Activated CD4-positive, alpha-beta T cell treated with anti-CD3 and anti-CD28 coated beads, Interleukin-2, amount 50 U/mL, for 24 hours (primary cell): ENCODE measurements at regions not wholly inside any gene's neighbourhood (a gene's known extent, or its start where the extent isn't known, plus 50 kb on each side); places are given as distances from the start of the nearest gene placed in this dataset.
"Not testable (repeated sequence)": the region's sequence is repeated elsewhere in the genome, so short reads cannot be mapped to it uniquely, and the experiment has no call there.

ENCODE experiments used
- DNase-seq, 2 donors: peaks; one replicate each; pipeline ENCODE4 v3.0.0-alpha.2; 2020; ENCODE audit warnings: low read depth in 1 of 2, low spot score in 1 of 2

DNA sequence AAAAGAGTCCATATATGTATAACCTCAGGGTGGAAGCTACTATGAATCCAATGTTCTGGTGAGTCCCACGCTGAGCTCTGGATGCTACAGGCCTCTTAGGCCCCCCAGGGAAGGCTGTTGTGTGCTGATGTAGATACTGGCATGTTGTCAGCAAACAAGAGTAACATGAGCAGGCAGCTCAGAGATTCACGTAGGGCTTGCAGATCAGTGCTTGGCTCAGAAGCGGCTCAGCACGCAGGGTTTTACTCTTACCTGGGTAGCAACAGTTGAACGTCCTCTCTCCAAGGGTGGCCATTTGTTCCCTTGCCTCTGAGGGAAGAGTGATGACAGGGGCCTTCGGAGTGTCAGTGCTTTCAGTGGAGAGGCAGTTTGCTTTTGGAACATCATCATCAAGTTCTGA is 93.4 kb downstream of the ZFP64 start:
- DNase-seq = no peak

- DNase-seq = no peak
Measured at GRCh38 chr20:52096117-52096516, 95.5 kb downstream of the ZFP64 start.

DNA sequence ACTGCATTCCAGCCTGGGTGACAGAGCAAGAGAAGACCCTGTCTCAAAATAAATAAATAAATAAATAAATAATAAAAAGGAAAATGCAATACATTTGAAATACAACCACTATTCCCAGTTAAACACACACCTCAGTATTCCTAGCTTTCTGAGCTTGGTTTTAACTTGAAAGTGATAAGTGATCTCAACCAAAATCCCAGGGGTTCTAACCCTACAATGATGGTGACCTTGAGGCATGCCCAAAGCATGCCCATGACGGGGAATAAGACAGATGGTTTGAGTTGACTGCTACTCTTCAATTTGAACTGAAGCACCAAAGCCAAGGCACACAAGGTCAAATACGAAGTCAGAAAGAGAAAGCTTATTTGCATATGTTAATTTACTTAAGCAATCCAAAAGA is 96.9 kb downstream of the ZFP64 start:
- no peak for DNase-seq

- DNase-seq = no peak
Measured at GRCh38 chr20:52093575-52093974, 98.0 kb downstream of the ZFP64 start.

DNA sequence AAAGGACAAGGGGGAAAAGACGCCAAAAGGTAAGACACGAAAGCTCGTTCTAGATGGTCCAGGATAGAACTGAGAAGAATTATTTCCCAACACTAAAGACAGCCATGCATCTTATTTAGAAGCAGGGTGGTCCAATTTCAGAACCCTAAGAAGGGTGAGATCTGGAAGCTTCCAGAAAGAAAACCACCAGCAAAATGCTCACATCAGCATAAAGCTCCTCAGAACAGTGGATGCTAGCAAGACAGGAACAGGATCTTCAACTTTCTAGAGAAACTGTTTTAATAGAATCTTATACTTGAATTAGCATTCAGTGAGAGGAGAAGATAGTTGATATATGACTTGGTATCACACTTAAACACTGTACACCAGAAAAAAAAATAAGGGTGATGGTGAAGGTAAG is 101.5 kb downstream of the ZFP64 start:
- DNase-seq = no peak

GRCh38 chr20:52087471-52087870 is 104.1 kb downstream of the ZFP64 start:
- no peak for DNase-seq

GRCh38 chr20:52086878-52087277 is 104.7 kb downstream of the ZFP64 start:
- no peak for DNase-seq

- DNase-seq = no peak
Measured at GRCh38 chr20:52084727-52085126, 106.9 kb downstream of the ZFP64 start.

- DNase-seq = peak in 1 of 2 donors; percentile 18
Measured at GRCh38 chr20:52083627-52084232, 107.8 kb downstream of the ZFP64 start.

DNA sequence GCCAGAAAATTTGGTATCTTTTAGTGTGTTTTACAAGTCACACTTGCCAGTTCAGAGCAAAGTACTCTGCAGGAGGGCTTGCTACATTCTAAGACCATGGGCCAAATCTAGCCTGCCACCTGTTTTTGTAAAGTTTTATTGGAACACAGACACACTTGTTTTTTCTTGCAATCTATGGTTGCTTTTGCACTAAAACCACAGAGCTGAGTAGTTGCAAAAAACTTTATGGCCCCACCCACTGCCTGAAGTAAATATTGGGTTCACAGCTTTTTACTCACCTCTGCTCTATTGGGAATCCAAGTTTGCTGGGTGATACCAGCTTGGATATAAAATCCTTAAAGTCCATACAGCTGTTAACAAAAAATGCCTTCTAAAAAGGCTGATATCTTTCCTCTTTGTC is 109.0 kb downstream of the ZFP64 start:
- no peak for DNase-seq

- no peak for DNase-seq
Measured at GRCh38 chr20:52081791-52082190, 109.8 kb downstream of the ZFP64 start.

GRCh38 chr20:52081066-52081465 is 110.5 kb downstream of the ZFP64 start:
- DNase-seq = no peak

GRCh38 chr20:52078289-52078688 is 113.3 kb downstream of the ZFP64 start:
- DNase-seq = no peak

DNA sequence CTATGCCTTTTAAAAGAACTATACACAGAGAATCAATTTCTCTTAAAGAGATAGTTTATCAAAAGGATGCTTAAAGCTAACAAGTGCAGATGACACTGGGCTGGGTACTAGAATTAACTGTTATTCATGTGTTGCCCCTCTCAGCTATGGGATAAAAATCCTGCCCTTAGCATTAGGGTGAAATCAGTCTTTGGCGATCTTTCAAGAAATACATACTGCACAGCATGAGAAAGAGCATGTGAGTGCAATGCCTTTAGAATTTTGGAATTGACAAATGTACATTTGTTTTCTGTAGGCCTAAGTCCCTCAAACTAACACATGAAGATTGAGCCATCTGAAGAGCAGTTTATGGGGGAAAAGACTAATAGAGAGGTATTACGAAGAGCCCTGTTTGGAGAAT is 115.4 kb downstream of the ZFP64 start:
- no peak for DNase-seq

- no peak for DNase-seq
Measured at GRCh38 chr20:52075400-52075799, 116.2 kb downstream of the ZFP64 start.

DNA sequence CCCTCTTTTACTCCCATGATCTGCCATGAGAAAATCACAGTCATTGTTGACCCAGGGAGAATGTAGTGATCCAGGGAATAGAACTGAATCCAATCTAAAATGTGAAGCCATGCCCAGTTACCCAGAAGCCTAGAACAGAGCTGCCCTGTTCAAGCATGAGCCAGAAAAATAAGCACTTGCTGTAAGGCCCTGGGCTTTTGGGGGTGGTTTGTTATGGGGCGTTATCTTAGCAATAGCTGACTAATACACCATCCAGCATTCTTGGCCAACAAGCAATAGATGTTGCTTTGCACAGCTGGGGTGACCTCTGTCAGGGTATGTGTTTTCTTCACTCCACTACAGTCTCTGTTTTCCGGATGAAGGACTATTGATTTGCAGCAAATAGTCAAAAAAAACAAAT is 120.4 kb downstream of the ZFP64 start:
- DNase-seq = no peak

DNA sequence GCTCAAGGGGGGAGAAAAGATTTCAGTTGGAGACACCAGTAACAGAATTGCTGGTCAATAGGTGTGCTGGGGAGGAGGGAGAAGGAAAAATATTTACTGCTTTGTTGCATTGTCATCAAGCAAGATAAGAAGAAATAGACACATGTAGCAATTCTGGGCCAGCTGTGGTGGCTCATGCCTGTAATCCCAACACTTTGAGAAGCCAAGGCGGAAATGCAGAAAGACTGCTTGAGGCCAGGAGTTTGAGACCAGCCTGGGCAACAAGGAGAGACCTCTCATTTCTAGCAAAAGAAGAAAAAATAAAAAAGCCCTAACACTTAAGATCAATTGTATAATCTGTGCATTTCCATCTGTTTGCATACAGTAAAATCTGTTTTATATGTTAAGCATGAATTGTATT is 126.6 kb downstream of the ZFP64 start:
- no peak for DNase-seq

DNA sequence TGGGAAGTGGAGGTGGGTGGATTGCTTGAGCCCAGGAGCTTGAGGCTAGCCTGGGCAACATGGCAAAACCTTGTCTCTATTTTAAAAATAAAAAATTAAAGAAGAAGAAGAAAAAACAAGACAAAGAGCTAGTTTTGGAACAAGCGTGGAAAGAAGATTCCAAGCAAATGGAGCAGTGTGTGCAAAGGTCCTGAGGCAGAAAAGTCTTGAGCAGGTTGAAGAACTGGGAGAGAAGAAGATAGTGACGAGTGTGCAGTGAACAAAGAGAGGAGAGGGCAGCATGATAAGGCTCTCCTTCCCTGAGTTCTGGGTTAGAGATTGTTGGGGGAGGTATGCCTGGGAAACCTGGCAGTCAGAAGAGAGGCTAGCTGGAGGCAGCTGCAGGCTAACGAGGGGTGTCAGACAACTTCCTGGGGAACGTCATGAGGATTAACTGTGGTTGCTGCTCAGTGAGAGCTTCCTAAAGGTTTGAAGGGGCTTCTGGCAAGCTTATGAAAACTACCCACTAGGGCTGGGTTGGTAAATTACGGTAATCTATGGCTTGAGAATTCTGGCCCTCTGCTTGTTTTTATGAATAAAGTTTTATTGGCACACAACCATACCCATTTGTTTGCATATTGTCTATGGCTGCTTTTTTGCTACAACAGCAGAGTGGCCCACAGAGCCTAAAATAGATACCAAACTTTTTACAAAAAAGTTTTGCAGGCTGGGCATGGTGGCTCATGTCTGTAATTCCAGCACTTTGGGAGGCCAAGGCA is 128.9 kb downstream of the ZFP64 start:
- no peak for DNase-seq

DNA sequence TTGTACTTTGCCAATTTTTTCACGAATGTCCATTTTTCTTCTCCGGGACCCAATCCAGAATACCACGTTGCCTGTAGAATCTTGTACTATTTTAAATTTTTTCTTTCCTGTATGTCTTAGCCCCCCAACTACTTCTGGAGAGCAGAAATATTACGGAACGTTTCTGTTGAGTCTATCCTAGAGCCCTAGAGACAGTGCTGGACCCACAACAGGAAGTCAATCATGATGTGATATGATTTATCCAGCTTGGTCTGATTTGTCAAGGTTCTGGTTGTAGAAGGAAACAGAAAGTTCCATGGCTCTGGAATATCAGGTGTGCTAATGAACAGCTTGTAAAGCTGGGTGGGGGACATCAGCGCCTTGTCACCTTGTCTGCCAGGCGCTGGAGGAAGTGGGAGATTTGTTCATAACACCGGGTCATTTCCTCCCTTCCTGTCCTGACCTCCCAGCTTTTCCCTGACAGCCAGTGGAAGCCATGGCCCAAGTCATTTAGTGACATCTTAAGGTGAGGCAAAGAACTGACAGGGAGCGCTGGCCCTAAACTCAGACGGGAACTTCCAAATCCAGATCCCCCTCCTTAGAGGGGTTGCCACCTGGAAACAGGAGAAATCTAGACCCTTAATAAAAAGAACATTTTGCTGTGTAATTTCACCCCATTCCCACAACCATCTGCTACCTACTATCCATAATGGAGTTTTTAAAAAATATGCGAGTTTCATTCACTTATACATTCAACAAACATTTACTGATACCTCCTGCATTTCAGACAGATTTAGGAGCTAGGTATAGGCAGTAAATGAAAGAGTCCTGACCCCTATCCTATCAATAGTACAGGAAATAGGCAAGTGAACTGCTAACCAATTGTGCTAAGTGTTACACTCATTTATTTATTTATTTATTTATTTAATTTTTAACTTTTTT is 130.5 kb downstream of the ZFP64 start:
- no peak for DNase-seq

DNA sequence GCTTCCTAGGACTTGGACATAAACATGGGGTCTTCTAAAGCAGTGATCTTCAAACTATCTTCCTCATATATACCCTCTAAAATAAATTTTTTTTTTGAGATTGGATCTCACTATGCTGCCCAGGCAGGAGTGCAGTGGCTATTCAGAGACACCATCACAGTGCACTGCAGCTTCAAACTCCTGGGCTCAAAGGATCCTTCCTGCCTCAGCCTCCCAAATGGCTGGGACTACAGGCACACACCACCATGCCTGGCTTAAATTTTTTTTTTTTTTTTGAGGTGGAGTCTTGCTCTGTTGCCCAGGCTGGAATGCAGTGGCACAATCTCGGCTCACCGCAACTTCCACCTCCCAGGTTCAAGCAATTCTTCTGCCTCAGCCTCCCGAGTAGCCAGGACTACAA is 134.4 kb downstream of the ZFP64 start:
- not testable (repeated sequence) for DNase-seq

- no peak for DNase-seq
Measured at GRCh38 chr20:52056203-52057062, 135.1 kb downstream of the ZFP64 start.
